GM12878 (cell line): ENCODE measurements at regions not wholly inside any gene's neighbourhood (a gene's known extent, or its start where the extent isn't known, plus 50 kb on each side); places are given as distances from the start of the nearest gene placed in this dataset.

Source experiments
- ATAC-seq: fragments of 200-7000 bp; cut with Tn5 transposase; 3 replicates; pipeline ENCODE4 v1.9.1; 2020; ENCODE audit warnings: mild to moderate bottlenecking, moderate library complexity
- BruUV-seq: library from RNA; stranded (reverse); fragments of 400-500 nt; replicated peaks from 2 replicates; lab custom pipeline; 2021; lab: Mats Ljungman, UMichigan
- CTCF ChIA-PET: fragments of 300-600 bp; sonication (Branson Sonifier 250); formaldehyde crosslinking; extraction: SDS; loops from one replicate; lab custom pipeline; 2021; ENCODE audit warnings: inconsistent platforms; lab: Yijun Ruan, JAX
- POLR2A ChIA-PET: fragments of 350-600 bp; formaldehyde crosslinking; extraction: SDS; loops from one replicate; lab custom pipeline; 2021; ENCODE audit warnings: inconsistent platforms; lab: Charles Lee
- RAD21 ChIA-PET: fragments of 300-600 bp; sonication (Branson Sonifier 250); formaldehyde crosslinking; loops from one replicate; lab custom pipeline; 2023; ENCODE audit warnings: antibody characterized with exemption; ENCODE audit not compliant: unreplicated experiment; lab: Charles Lee
- SMC1A ChIA-PET: fragments of 300-600 bp; sonication (Branson Sonifier 250); formaldehyde crosslinking; loops from one replicate; lab custom pipeline; 2023; ENCODE audit not compliant: unreplicated experiment, uncharacterized antibody; lab: Charles Lee
- DNase-seq: peaks from one replicate; pipeline ENCODE4 v3.0.0-alpha.2; 2011; ENCODE audit warnings: low read depth, low spot score
- FAIRE-seq: peaks from 3 replicates; lab custom pipeline; 2011; peaks lifted over from hg19 to GRCh38; lab: Jason Lieb, UNC
- H2AFZ ChIP-seq: 2 replicates; pipeline ENCODE4 v1.6.0; 2011; ENCODE audit warnings: low read depth, low read length, control low read depth; ENCODE audit not compliant: control insufficient read depth
- H3K27ac ChIP-seq: 2 replicates; pipeline ENCODE4 v1.5.1; 2011; ENCODE audit warnings: control low read depth; ENCODE audit not compliant: control insufficient read depth, insufficient read depth
- H3K27me3 ChIP-seq, 2 experiments: replicated peaks in 1 of 2; 2 replicates each; pipeline versions ENCODE4 v1.6.0 to v1.6.1; 2011; ENCODE audit warnings: low read length in 1 of 2; ENCODE audit not compliant: control insufficient read depth in 2 of 2, insufficient read depth in 2 of 2
- H3K36me3 ChIP-seq, 2 experiments: 2 replicates each; pipeline ENCODE4 v1.5.1; 2011; ENCODE audit warnings: low read length in 1 of 2; ENCODE audit not compliant: control insufficient read depth in 2 of 2, insufficient read depth in 2 of 2
- H3K4me1 ChIP-seq: 2 replicates; pipeline ENCODE4 v1.6.1; 2011; ENCODE audit warnings: mild to moderate bottlenecking, low read length, moderate library complexity, mixed read lengths; ENCODE audit not compliant: control insufficient read depth, insufficient read depth
- H3K4me2 ChIP-seq: 2 replicates; pipeline ENCODE4 v1.6.0; 2011; ENCODE audit warnings: control low read depth; ENCODE audit not compliant: control insufficient read depth, insufficient read depth
- H3K4me3 ChIP-seq: fragments of 200-600 bp; sonication (generic); 2 replicates; pipeline ENCODE4 v1.5.1; 2016
- H3K79me2 ChIP-seq: 2 replicates; pipeline ENCODE4 v1.6.0; 2011; ENCODE audit warnings: low read length; ENCODE audit not compliant: control insufficient read depth, insufficient read depth
- H3K9ac ChIP-seq: 2 replicates; pipeline ENCODE4 v1.8.0; 2011; ENCODE audit warnings: low read length, control low read depth, mixed read lengths; ENCODE audit not compliant: control insufficient read depth, insufficient read depth
- H3K9me3 ChIP-seq: replicated peaks from 3 replicates; pipeline ENCODE4 v1.5.1; 2011; ENCODE audit warnings: mild to moderate bottlenecking, low read length; ENCODE audit not compliant: control insufficient read depth, insufficient read depth
- H4K20me1 ChIP-seq: 2 replicates; pipeline ENCODE4 v1.6.0; 2011; ENCODE audit not compliant: control insufficient read depth, insufficient read depth
- DPF2 ChIP-seq: fragments of 450-650 bp; IDR thresholded peaks from 2 replicates; pipeline ENCODE4 v1.6.1; 2017; ENCODE audit warnings: mild to moderate bottlenecking
- EGR1 ChIP-seq, 2 experiments: IDR thresholded peaks; 1 replicate in 1 of 2; 2 replicates in 1 of 2; pipeline ENCODE4 v1.6.1; 2011 to 2012; ENCODE audit warnings: low read depth in 2 of 2, low read length in 2 of 2, borderline replicate concordance in 1 of 2, mild to moderate bottlenecking in 1 of 2, moderate library complexity in 1 of 2
- HDAC6 ChIP-seq: fragments of 200-600 bp; sonication (generic); IDR thresholded peaks from one replicate; pipeline ENCODE4 v1.8.0; 2017; ENCODE audit warnings: antibody characterized with exemption; ENCODE audit not compliant: unreplicated experiment
- MEF2A ChIP-seq: IDR thresholded peaks from 2 replicates; pipeline ENCODE4 v1.6.1; 2011; ENCODE audit warnings: low read depth, mild to moderate bottlenecking, low read length, moderate library complexity; ENCODE audit not compliant: insufficient read depth
- NBN ChIP-seq: fragments of 450-650 bp; IDR thresholded peaks from 2 replicates; pipeline ENCODE4 v1.6.1; 2016
- NFYB ChIP-seq: IDR thresholded peaks from 2 replicates; pipeline ENCODE4 v1.6.1; 2011; ENCODE audit warnings: low read depth, mild to moderate bottlenecking, low read length, improper control_type of control experiment, moderate library complexity; ENCODE audit not compliant: insufficient read depth
- PAX8 ChIP-seq: fragments of 450-650 bp; IDR thresholded peaks from 2 replicates; pipeline ENCODE4 v1.6.1; 2017; ENCODE audit warnings: mild to moderate bottlenecking, moderate library complexity
- RELA ChIP-seq: fragments of 450-650 bp; IDR thresholded peaks from 2 replicates; pipeline ENCODE4 v1.8.0; 2014; ENCODE audit warnings: borderline replicate concordance; ENCODE audit not compliant: partially characterized antibody
- WRNIP1 ChIP-seq: IDR thresholded peaks from 2 replicates; pipeline ENCODE4 v1.6.1; 2011; ENCODE audit warnings: low read depth, low read length, improper control_type of control experiment, borderline replicate concordance
- WGBS: methylation state at CpG from one replicate; pipeline ENCODE4 v1.1.6; 2016; ENCODE audit warnings: low lambda C conversion rate; ENCODE audit not compliant: insufficient replicate concordance, insufficient coverage; ENCODE audit errors: missing lambda C conversion rate; 5-methylcytosine and 5-hydroxymethylcytosine counted together
- in situ Hi-C: fragments of 300-500 bp; cut with MboI; formaldehyde crosslinking; loops from 9 replicates; pipeline ENCODE4 v1.14.3; 2018; ENCODE audit warnings: mixed read lengths
- intact Hi-C: fragments of 100-400 bp; cut with micrococcal nuclease; formaldehyde crosslinking; loops from one replicate; pipeline ENCODE4 v1.14.2; 2022; ENCODE audit not compliant: unreplicated experiment
- TF ChIP-seq, protein P1 (sequence below): fragments of 450-650 bp; IDR thresholded peaks from 2 replicates; pipeline ENCODE4 v1.6.1; 2018; ENCODE audit warnings: mild to moderate bottlenecking, low read depth, moderate library complexity; ENCODE audit not compliant: partially characterized antibody
- TF ChIP-seq, protein P2 (sequence below): fragments of 450-650 bp; formaldehyde crosslinking; IDR thresholded peaks from 2 replicates; pipeline ENCODE4 v1.5.0; 2022; ENCODE audit warnings: mild to moderate bottlenecking, missing genetic modification characterization
- TF ChIP-seq, protein P3 (sequence below): fragments of 450-650 bp; IDR thresholded peaks from 2 replicates; pipeline ENCODE4 v1.6.1; 2014; ENCODE audit warnings: mild to moderate bottlenecking
- TF ChIP-seq, protein P4 (sequence below): IDR thresholded peaks from 2 replicates; pipeline ENCODE4 v1.6.1; 2011; ENCODE audit warnings: low read depth, mild to moderate bottlenecking, low read length, moderate library complexity, borderline replicate concordance; ENCODE audit errors: extremely low read depth

DNA sequence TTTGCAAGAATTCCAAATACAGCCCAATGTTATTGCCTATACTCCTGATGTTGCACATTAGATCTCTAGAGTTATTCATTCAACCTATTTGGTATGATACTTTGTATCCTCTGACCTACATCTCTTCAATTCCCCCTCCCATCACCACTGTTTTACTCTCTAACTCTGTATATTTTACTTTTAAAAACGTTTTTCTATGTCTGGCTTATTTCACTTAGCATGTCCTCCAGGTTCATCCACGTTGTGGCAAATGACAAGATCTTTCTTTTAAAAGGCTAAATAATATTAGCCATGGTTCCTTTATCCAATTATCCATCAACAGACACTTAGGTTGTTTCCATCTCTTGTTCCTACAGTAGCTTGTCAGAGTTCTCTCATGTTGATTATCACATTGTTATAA is 207.1 kb upstream of the PTGFR start:
- FAIRE-seq, result no peak
- no peak for ATAC-seq
- in situ Hi-C loops, result no loop called here
- Histone ChIP-seq H3K4me2 (no peak overlapping the region), H3K36me3 (no peaks in the 10 kb centered on the region), H2AFZ (no peak overlapping the region), H3K27ac (no peak overlapping the region), H3K9ac (no peak overlapping the region), H3K27me3 (no peaks in the 10 kb centered on the region), H4K20me1 (no peaks in the 10 kb centered on the region), H3K4me1 (no peaks in the 10 kb centered on the region), H3K4me3 (no peak overlapping the region), H3K79me2 (no peaks in the 10 kb centered on the region), H3K9me3 (no peaks in the 10 kb centered on the region)
- ChIA-PET POLR2A (no interaction called here), RAD21 (no interaction called here), SMC1A (no interaction called here), CTCF (no interaction called here)
- 2% methylated on average over 2 of the region's 2 CpGs for WGBS
- BruUV-seq, result no TSS peak
- DNase-seq, result no peak
- intact Hi-C loops, result no loop called here
- TF ChIP-seq, protein P1, sequence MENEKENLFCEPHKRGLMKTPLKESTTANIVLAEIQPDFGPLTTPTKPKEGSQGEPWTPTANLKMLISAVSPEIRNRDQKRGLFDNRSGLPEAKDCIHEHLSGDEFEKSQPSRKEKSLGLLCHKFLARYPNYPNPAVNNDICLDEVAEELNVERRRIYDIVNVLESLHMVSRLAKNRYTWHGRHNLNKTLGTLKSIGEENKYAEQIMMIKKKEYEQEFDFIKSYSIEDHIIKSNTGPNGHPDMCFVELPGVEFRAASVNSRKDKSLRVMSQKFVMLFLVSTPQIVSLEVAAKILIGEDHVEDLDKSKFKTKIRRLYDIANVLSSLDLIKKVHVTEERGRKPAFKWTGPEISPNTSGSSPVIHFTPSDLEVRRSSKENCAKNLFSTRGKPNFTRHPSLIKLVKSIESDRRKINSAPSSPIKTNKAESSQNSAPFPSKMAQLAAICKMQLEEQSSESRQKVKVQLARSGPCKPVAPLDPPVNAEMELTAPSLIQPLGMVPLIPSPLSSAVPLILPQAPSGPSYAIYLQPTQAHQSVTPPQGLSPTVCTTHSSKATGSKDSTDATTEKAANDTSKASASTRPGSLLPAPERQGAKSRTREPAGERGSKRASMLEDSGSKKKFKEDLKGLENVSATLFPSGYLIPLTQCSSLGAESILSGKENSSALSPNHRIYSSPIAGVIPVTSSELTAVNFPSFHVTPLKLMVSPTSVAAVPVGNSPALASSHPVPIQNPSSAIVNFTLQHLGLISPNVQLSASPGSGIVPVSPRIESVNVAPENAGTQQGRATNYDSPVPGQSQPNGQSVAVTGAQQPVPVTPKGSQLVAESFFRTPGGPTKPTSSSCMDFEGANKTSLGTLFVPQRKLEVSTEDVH, result no peak
- TF ChIP-seq DPF2 (no peak), HDAC6 (no peak), PAX8 (no peak), NBN (no peak), MEF2A (no peak), NFYB (no peak), EGR1 (IDR thresholded peaks at IDR 0.05; ENCODE audit: borderline replicate concordance in 1 of 2, low read depth in 2 of 2, low read length in 2 of 2) (no peak), RELA (no peak), WRNIP1 (no peak)
- TF ChIP-seq, protein P2, sequence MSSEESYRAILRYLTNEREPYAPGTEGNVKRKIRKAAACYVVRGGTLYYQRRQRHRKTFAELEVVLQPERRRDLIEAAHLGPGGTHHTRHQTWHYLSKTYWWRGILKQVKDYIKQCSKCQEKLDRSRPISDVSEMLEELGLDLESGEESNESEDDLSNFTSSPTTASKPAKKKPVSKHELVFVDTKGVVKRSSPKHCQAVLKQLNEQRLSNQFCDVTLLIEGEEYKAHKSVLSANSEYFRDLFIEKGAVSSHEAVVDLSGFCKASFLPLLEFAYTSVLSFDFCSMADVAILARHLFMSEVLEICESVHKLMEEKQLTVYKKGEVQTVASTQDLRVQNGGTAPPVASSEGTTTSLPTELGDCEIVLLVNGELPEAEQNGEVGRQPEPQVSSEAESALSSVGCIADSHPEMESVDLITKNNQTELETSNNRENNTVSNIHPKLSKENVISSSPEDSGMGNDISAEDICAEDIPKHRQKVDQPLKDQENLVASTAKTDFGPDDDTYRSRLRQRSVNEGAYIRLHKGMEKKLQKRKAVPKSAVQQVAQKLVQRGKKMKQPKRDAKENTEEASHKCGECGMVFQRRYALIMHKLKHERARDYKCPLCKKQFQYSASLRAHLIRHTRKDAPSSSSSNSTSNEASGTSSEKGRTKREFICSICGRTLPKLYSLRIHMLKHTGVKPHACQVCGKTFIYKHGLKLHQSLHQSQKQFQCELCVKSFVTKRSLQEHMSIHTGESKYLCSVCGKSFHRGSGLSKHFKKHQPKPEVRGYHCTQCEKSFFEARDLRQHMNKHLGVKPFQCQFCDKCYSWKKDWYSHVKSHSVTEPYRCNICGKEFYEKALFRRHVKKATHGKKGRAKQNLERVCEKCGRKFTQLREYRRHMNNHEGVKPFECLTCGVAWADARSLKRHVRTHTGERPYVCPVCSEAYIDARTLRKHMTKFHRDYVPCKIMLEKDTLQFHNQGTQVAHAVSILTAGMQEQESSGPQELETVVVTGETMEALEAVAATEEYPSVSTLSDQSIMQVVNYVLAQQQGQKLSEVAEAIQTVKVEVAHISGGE (CRISPR knock-in tag), result no peak
- TF ChIP-seq, protein P3, sequence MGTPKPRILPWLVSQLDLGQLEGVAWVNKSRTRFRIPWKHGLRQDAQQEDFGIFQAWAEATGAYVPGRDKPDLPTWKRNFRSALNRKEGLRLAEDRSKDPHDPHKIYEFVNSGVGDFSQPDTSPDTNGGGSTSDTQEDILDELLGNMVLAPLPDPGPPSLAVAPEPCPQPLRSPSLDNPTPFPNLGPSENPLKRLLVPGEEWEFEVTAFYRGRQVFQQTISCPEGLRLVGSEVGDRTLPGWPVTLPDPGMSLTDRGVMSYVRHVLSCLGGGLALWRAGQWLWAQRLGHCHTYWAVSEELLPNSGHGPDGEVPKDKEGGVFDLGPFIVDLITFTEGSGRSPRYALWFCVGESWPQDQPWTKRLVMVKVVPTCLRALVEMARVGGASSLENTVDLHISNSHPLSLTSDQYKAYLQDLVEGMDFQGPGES, result no peak
- TF ChIP-seq, protein P4, sequence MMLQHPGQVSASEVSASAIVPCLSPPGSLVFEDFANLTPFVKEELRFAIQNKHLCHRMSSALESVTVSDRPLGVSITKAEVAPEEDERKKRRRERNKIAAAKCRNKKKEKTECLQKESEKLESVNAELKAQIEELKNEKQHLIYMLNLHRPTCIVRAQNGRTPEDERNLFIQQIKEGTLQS, result no peak
